OCI-LY7 (cell line): ENCODE measurements at regions not wholly inside any gene's neighbourhood (a gene's known extent, or its start where the extent isn't known, plus 50 kb on each side); places are given as distances from the start of the nearest gene placed in this dataset.

ENCODE experiments used
- BruUV-seq: library from RNA; stranded (reverse); fragments of 400-500 nt; replicated peaks from 2 replicates; lab custom pipeline; 2021; lab: Mats Ljungman, UMichigan
- CTCF ChIA-PET: fragments of 300-600 bp; sonication (Branson Sonifier 250); formaldehyde crosslinking; loops from one replicate; lab custom pipeline; 2022; ENCODE audit warnings: antibody characterized with exemption; ENCODE audit not compliant: unreplicated experiment; lab: Charles Lee
- POLR2A ChIA-PET: fragments of 300-600 bp; sonication (Branson Sonifier 250); formaldehyde crosslinking; loops from one replicate; lab custom pipeline; 2022; ENCODE audit warnings: antibody characterized with exemption; lab: Charles Lee
- DNase-seq: peaks from one replicate; pipeline ENCODE4 v3.0.0-alpha.2; 2015; ENCODE audit warnings: low spot score
- H2AFZ ChIP-seq: fragments of 200-600 bp; sonication (generic), shearing (Covaris generic); 2 replicates; pipeline ENCODE4 v1.6.1; 2014; ENCODE audit warnings: mild to moderate bottlenecking, antibody characterized with exemption, low read length, moderate library complexity
- H3K27ac ChIP-seq: fragments of 200-600 bp; sonication (generic); 2 replicates; pipeline ENCODE4 v1.5.1; 2014; ENCODE audit warnings: mixed run types, low read depth, mild to moderate bottlenecking, moderate library complexity, low read length, inconsistent platforms; ENCODE audit not compliant: poor library complexity, severe bottlenecking
- H3K36me3 ChIP-seq: fragments of 200-600 bp; sonication (generic); 2 replicates; pipeline ENCODE4 v1.6.1; 2014; ENCODE audit warnings: mild to moderate bottlenecking, antibody characterized with exemption, low read length, moderate library complexity, mixed read lengths; ENCODE audit not compliant: insufficient read depth
- H3K4me1 ChIP-seq: fragments of 200-600 bp; sonication (generic); 2 replicates; pipeline ENCODE4 v1.5.1; 2014; ENCODE audit warnings: mild to moderate bottlenecking, low read length; ENCODE audit not compliant: insufficient read depth, poor library complexity, severe bottlenecking
- H3K4me2 ChIP-seq: fragments of 200-600 bp; sonication (generic); 2 replicates; pipeline ENCODE4 v1.6.1; 2014; ENCODE audit warnings: mild to moderate bottlenecking, low read length
- H3K4me3 ChIP-seq: fragments of 200-600 bp; sonication (generic); 2 replicates; pipeline ENCODE4 v1.5.1; 2014; ENCODE audit warnings: mild to moderate bottlenecking, low read depth, low read length; ENCODE audit not compliant: poor library complexity, severe bottlenecking
- H3K79me2 ChIP-seq: fragments of 200-600 bp; sonication (generic); 2 replicates; pipeline ENCODE4 v1.6.1; 2016; ENCODE audit warnings: low read depth, mild to moderate bottlenecking, low read length, moderate library complexity, mixed read lengths; ENCODE audit not compliant: insufficient read depth
- H3K9me2 ChIP-seq: fragments of 200-600 bp; sonication (generic); 2 replicates; pipeline ENCODE4 v1.6.1; 2016; ENCODE audit warnings: mild to moderate bottlenecking, low read length, mixed read lengths; ENCODE audit not compliant: insufficient read depth
- H3K9me3 ChIP-seq: fragments of 200-600 bp; sonication (generic); 2 replicates; pipeline ENCODE4 v1.6.1; 2014; ENCODE audit warnings: mild to moderate bottlenecking, mixed run types, low read length, mixed read lengths
- H4K20me1 ChIP-seq: fragments of 200-600 bp; sonication (generic); 2 replicates; pipeline ENCODE4 v1.6.1; 2014; ENCODE audit warnings: mild to moderate bottlenecking, antibody characterized with exemption, low read length, moderate library complexity, mixed read lengths; ENCODE audit not compliant: insufficient read depth
- EZH2phosphoT487 ChIP-seq: fragments of 200-600 bp; sonication (generic); IDR thresholded peaks from 2 replicates; pipeline ENCODE4 v1.6.1; 2018; ENCODE audit warnings: low read depth, borderline replicate concordance, mild to moderate bottlenecking, mixed run types, antibody characterized with exemption, low read length, moderate library complexity, mixed read lengths
- intact Hi-C: fragments of 100-400 bp; cut with micrococcal nuclease; formaldehyde crosslinking; loops from one replicate; pipeline ENCODE4 v1.10.0; 2022; ENCODE audit not compliant: unreplicated experiment
- TF ChIP-seq, protein P1 (sequence below): fragments of 200-600 bp; sonication (generic); conservative IDR thresholded peaks from 2 replicates; pipeline ENCODE4 v1.5.1; 2014; ENCODE audit warnings: mild to moderate bottlenecking, antibody characterized with exemption, low read length, moderate library complexity, mixed read lengths

DNA sequence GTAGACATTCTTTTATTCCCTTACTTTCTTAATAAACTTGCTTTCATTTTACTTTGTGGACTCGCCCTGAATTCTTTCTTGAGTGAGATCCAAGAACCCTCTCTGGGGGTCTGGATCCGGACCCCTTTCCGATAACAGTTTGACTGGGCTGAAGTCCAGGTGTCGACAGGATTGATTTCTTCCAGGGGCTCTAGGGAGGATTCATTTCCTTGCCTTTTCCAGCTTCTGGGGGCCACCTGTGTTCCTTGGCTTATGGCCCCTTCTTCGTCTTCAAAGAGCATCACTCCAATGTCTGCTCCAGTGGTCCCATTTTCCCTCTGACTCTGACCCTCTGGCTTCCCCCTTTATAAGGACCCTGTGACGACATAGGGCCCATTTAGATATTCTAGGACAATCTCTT lies 67.5 kb downstream of the COPS8 start:
- Histone ChIP-seq H3K4me1 (peaks cover 32% of the 10 kb centered on the region), H3K4me3 (no peak overlapping the region), H3K27ac (no peak overlapping the region), H3K36me3 (no peaks in the 10 kb centered on the region), H3K9me2 (no peaks in the 10 kb centered on the region), H3K79me2 (no peaks in the 10 kb centered on the region), H4K20me1 (no peaks in the 10 kb centered on the region), H3K4me2 (no peak overlapping the region), H3K9me3 (no peaks in the 10 kb centered on the region), H2AFZ (no peak overlapping the region)
- no TSS peak for BruUV-seq
- intact Hi-C loops = loop anchor here (10.0 kb wide), 1 partner anchor 512 kb away; no protein-coding TSS in a partner anchor
- POLR2A ChIA-PET = no interaction called here
- DNase-seq = no peak
- CTCF ChIA-PET = no interaction called here
- TF ChIP-seq EZH2phosphoT487 = no peak
- TF ChIP-seq, protein P1, sequence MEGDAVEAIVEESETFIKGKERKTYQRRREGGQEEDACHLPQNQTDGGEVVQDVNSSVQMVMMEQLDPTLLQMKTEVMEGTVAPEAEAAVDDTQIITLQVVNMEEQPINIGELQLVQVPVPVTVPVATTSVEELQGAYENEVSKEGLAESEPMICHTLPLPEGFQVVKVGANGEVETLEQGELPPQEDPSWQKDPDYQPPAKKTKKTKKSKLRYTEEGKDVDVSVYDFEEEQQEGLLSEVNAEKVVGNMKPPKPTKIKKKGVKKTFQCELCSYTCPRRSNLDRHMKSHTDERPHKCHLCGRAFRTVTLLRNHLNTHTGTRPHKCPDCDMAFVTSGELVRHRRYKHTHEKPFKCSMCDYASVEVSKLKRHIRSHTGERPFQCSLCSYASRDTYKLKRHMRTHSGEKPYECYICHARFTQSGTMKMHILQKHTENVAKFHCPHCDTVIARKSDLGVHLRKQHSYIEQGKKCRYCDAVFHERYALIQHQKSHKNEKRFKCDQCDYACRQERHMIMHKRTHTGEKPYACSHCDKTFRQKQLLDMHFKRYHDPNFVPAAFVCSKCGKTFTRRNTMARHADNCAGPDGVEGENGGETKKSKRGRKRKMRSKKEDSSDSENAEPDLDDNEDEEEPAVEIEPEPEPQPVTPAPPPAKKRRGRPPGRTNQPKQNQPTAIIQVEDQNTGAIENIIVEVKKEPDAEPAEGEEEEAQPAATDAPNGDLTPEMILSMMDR = no peak

DNA sequence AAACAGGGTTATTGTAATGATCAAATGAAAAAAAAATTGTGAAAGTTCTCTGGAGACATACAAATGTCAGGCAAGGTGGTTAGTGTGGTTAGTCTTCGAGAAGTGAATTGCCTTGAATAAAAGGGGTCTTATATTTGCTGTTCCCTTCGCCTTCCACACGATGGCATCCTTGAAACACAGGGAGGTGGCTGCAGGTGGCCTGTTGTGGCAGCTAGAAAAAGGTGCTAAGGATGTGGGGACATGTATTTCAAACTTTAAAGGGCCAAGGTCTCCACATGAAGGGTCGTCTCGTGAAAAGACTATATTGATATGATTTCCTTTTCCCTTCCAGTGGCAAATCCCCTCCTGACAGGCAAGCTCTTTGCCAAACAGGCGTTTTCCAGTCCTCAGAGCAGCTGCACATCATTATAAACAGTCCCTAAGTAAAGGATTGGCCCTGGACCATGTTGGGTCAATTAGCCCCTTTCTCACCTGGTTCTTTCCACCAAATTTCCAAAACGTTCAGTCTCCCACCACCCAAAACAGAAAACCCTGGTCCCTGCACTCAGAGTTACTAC lies 68.5 kb downstream of the COPS8 start:
- Histone ChIP-seq H3K9me2 (no peaks in the 10 kb centered on the region), H3K36me3 (no peaks in the 10 kb centered on the region), H4K20me1 (no peaks in the 10 kb centered on the region), H3K4me3 (no peak overlapping the region), H3K79me2 (no peaks in the 10 kb centered on the region), H3K9me3 (no peaks in the 10 kb centered on the region), H3K4me1 (peaks cover 40% of the 10 kb centered on the region), H2AFZ (no peak overlapping the region; the same call in 1 of the 2 replicates), H3K4me2 (no peak overlapping the region), H3K27ac (no peak overlapping the region)
- BruUV-seq = no TSS peak
- TF ChIP-seq, protein P1 = peak; percentile 89
- no peak for TF ChIP-seq EZH2phosphoT487
- DNase-seq = peak; percentile 79
- intact Hi-C loops = loop anchor here (1.0 to 10.0 kb wide), 7 partner anchors 168 to 511 kb away; no protein-coding TSS in a partner anchor
- CTCF ChIA-PET = interaction anchor here (0.5 to 1.4 kb wide), 4 partner anchors 11 to 418 kb away, joined by 3 to 5 read pairs (median 4); no protein-coding TSS in a partner anchor
- POLR2A ChIA-PET = interaction anchor here (0.7 to 1.0 kb wide), 2 partner anchors 255 to 297 kb away, joined by 3 to 4 read pairs; no protein-coding TSS in a partner anchor
